ENCODE measurements at regions not wholly inside any gene's neighbourhood (a gene's known extent, or its start where the extent isn't known, plus 50 kb on each side); places are given as distances from the start of the nearest gene placed in this dataset.
"Not testable (repeated sequence)": the region's sequence is repeated elsewhere in the genome, so short reads cannot be mapped to it uniquely, and the experiment has no call there.

- DNase-seq (ENCODE audit: low spot score) = not testable (repeated sequence)
Measured at GRCh38 chr9:85880507-85880906, 60.4 kb upstream of the NAA35 start.

- no peak for DNase-seq (ENCODE audit: low spot score)
Measured at GRCh38 chr9:85884256-85884655, 56.7 kb upstream of the NAA35 start.

GRCh38 chr9:85890962-85891361, 50.0 kb upstream of the NAA35 start:
- DNase-seq (ENCODE audit: low spot score) = no peak

Measured in HT-29 (cell line).